ENCODE measurements at regions not wholly inside any gene's neighbourhood (a gene's known extent, or its start where the extent isn't known, plus 50 kb on each side); places are given as distances from the start of the nearest gene placed in this dataset.
A peak's percentile ranks its signal among the peaks of the same experiment; 100 is the strongest.

DNA sequence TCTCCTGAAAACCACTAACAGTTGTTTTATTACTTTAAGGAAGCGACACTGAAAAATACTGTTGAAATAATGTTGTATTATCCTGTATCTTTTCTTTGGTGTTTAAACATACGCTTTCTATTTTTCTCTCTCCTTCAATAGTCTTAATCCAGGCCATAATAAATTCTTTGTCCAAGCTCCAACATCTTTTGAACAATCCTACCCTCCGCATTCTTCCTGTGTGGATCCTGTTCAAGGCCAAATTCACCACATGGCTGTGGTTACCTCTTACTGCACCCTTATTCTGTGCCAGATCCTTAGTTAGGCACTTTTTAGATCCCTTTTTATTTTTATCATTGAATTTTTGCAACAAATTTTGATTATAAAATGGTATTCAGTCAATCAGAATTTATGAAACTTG, 1691.5 kb downstream of the MAT2B start:
- H3K4me3 ChIP-seq (ENCODE audit: low read depth, low read length), result no peak overlapping the region
- no peaks in the 10 kb centered on the region for H3K36me3 ChIP-seq (ENCODE audit: control insufficient read depth, insufficient read depth, low read length)
- no peak for DNase-seq (ENCODE audit: low read depth)
- TF ChIP-seq, protein P1, sequence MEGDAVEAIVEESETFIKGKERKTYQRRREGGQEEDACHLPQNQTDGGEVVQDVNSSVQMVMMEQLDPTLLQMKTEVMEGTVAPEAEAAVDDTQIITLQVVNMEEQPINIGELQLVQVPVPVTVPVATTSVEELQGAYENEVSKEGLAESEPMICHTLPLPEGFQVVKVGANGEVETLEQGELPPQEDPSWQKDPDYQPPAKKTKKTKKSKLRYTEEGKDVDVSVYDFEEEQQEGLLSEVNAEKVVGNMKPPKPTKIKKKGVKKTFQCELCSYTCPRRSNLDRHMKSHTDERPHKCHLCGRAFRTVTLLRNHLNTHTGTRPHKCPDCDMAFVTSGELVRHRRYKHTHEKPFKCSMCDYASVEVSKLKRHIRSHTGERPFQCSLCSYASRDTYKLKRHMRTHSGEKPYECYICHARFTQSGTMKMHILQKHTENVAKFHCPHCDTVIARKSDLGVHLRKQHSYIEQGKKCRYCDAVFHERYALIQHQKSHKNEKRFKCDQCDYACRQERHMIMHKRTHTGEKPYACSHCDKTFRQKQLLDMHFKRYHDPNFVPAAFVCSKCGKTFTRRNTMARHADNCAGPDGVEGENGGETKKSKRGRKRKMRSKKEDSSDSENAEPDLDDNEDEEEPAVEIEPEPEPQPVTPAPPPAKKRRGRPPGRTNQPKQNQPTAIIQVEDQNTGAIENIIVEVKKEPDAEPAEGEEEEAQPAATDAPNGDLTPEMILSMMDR (IDR thresholded peaks at IDR 0.05; ENCODE audit: insufficient read depth, low read length, poor library complexity, severe bottlenecking), result no peak
- no peaks in the 10 kb centered on the region for H3K27me3 ChIP-seq (ENCODE audit: control insufficient read depth, insufficient read depth, low read length)

DNA sequence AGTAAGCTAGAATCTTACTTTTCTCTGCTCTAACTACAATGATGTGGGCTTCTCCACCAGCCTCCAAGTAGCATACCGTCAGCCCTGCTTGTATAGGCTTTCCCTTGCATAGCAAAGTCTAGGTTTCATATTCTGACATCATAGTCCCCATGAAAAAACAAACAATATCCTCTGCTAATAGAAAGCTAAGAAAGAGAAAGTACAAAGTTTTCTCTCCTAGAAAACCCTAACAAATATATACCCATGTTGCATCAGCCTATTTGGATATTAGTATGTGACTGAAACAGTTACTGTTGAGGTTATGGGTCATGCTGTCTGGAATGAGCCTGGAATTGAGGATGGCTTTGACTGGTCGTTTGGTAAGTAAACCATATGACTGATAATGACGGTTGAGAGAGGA, 1696.0 kb downstream of the MAT2B start:
- DNase-seq (ENCODE audit: low read depth), result no peak
- Histone ChIP-seq H3K36me3 (ENCODE audit: control insufficient read depth, insufficient read depth, low read length) (no peaks in the 10 kb centered on the region), H3K27me3 (ENCODE audit: control insufficient read depth, insufficient read depth, low read length) (no peaks in the 10 kb centered on the region), H3K4me3 (ENCODE audit: low read depth, low read length) (no peak overlapping the region)
- TF ChIP-seq, protein P1 (IDR thresholded peaks at IDR 0.05; ENCODE audit: insufficient read depth, low read length, poor library complexity, severe bottlenecking), result no peak

DNA sequence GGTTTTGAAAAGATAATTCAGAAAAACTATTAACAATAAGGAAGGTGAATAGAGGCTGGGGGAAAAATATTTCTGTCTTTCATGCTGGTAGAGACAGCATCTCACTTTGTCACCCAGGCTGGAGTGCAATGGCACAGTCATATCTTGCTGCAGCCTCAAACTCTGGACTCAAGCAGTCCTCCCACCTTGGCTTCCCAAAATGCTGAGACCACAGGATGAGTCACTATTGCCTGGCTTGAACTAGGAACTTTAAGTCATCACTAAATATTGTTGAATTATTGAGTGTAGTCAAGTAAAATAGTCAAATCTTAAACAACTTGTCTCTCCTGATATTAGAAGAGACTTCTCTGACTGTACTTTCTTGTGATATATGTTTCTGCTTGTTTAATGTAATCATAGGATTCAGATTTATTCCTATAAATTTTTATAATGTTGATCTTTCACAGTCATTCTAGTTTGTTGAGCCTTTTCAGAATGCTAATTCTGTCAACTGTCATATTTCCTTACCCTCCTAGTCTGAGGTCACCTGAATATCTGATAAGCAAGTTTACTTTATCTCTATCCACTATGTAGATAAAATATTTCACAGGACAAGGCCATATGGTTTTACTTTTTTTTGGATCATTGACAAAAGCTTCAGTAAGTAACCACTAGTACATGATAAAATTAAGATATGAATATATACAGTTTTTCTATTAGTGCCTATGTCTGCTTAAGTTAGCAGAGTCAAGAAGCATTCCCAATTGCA, 1696.5 kb downstream of the MAT2B start:
- TF ChIP-seq, protein P1 (IDR thresholded peaks at IDR 0.05; ENCODE audit: insufficient read depth, low read length, poor library complexity, severe bottlenecking), result no peak
- Histone ChIP-seq H3K4me3 (ENCODE audit: low read depth, low read length) (no peak overlapping the region), H3K27me3 (ENCODE audit: control insufficient read depth, insufficient read depth, low read length) (no peaks in the 10 kb centered on the region), H3K36me3 (ENCODE audit: control insufficient read depth, insufficient read depth, low read length) (no peaks in the 10 kb centered on the region)
- no peak for DNase-seq (ENCODE audit: low read depth)

DNA sequence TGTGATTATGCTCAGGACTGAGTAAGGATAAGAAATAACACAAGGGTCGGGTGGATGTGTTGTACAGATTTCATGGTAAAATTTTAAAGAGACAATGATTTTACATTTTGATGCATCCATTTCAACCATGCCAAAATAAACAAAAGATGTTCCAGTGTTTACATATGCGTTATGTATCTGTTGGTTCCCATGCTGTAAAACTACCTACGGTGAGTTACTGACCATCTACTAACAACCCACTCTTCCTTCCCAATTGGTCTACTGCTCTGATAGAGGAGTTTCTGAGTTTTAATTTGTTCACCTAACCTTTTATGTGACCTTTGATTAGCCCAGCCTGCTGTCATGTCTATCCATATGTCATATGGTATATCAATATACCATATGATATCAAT, 1697.1 kb downstream of the MAT2B start:
- no peak for DNase-seq (ENCODE audit: low read depth)

DNA sequence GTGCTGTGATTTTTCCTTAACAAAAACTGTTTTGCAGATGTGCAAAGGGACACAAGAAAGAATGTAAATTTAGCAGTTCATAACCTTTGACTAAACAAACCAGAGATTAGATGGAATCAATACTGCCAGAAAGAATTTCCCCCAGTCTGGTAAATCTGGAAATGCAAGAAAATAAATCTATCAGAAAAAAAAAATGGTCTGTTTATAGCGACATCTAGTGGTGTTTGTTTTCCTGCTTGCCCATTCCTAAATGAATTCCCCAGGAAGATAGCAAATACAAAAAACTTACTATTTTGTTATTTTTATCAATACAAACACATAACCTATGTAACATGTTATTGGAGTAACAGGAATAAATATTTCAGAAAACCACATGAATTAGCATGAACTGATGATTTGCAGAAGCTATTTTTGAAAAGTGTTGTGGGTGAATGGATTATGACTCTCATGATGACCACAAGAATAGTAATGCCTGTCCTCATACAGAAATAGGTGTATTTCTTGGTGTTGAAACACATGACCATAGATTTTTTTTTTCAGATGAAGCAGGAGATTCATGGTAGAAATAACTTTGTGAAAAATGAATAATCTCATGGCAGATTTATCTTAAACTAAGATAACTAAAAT, 1703.8 kb downstream of the MAT2B start:
- Histone ChIP-seq H3K27me3 (ENCODE audit: control insufficient read depth, insufficient read depth, low read length) (no peaks in the 10 kb centered on the region), H3K36me3 (ENCODE audit: control insufficient read depth, insufficient read depth, low read length) (no peaks in the 10 kb centered on the region), H3K4me3 (ENCODE audit: low read depth, low read length) (no peak overlapping the region)
- DNase-seq (ENCODE audit: low read depth), result no peak
- TF ChIP-seq, protein P1 (IDR thresholded peaks at IDR 0.05; ENCODE audit: insufficient read depth, low read length, poor library complexity, severe bottlenecking), result peak; percentile 66

More for the DNA sequence above, 1697.1 kb downstream of the MAT2B start:
- H3K36me3 ChIP-seq (ENCODE audit: control insufficient read depth, insufficient read depth, low read length), result no peaks in the 10 kb centered on the region
- TF ChIP-seq, protein P1 (IDR thresholded peaks at IDR 0.05; ENCODE audit: insufficient read depth, low read length, poor library complexity, severe bottlenecking), result no peak
- H3K27me3 ChIP-seq (ENCODE audit: control insufficient read depth, insufficient read depth, low read length), result no peaks in the 10 kb centered on the region
- H3K4me3 ChIP-seq (ENCODE audit: low read depth, low read length), result no peak overlapping the region

Measured in kidney epithelial cell (primary cell).